GM21825 (cell line): ENCODE measurements at regions not wholly inside any gene's neighbourhood (a gene's known extent, or its start where the extent isn't known, plus 50 kb on each side); places are given as distances from the start of the nearest gene placed in this dataset.
"Not testable (repeated sequence)": the region's sequence is repeated elsewhere in the genome, so short reads cannot be mapped to it uniquely, and the experiment has no call there.

Experiments
- ATAC-seq: cut with Tn5 transposase; IDR thresholded peaks from one replicate; pipeline ENCODE4 v1.9.1; 2021; ENCODE audit warnings: mild to moderate bottlenecking, moderate library complexity; ENCODE audit not compliant: unreplicated experiment

DNA sequence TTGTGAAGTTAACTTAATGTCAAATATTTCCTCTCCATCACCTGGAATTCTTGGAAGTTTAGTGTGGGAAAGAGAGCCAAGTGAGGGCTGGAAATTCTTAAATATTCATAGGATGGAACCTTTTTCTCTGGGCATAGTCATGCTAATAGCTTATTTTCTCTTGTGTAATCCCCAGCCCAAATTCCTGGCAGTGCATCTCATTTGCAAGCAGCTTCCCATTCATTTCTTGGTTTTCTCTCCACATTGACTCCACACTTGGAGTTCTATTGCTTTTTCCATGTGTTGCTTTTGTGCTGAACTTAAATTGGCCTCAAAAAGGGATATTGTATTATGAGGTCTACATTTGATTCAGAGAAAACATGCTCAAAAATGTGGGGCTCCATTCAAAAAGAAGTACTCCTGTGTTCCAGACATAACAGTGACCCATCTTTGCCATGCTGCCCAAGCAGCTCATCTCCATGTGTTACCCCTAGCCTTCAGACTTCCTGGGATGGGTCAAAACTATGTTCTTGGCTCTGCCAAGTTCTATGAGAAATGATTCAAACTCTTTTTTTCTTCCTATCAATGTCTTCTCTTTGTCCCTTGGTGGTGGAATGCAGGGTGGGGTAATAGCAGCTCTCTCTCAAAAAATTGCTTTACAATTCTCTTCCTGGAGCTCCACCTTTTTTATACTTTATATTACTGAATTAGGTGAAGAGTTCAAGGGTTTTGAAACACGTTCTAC is 2471.5 kb downstream of the PCDH9 start:
- ATAC-seq: no peak

- ATAC-seq: no peak
Measured at GRCh38 chr13:64756621-64757020, 2473.5 kb downstream of the PCDH9 start.

DNA sequence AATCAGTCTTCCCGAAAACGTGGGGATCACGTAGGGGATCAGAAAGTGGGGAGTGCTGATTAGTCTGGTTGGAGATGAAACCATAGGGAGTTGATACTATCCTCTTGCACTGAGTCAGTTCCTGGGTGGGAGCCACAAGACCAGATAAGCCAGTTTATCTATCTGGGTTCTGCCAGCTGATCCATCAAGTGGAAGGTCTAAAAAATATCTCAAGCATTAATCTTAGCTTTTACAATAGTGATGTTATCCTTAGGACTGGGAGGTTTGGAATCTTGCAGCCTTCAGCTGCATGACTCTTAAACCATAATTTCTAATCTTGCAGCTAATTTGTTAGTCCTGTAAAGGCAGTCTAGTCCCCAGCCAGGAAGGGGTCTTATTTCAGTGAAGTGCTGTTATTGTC is 2474.2 kb downstream of the PCDH9 start:
- ATAC-seq: no peak

- no peak for ATAC-seq
Measured at GRCh38 chr13:64753233-64754000, 2476.7 kb downstream of the PCDH9 start.

GRCh38 chr13:64749301-64749700 is 2480.8 kb downstream of the PCDH9 start:
- ATAC-seq: no peak

DNA sequence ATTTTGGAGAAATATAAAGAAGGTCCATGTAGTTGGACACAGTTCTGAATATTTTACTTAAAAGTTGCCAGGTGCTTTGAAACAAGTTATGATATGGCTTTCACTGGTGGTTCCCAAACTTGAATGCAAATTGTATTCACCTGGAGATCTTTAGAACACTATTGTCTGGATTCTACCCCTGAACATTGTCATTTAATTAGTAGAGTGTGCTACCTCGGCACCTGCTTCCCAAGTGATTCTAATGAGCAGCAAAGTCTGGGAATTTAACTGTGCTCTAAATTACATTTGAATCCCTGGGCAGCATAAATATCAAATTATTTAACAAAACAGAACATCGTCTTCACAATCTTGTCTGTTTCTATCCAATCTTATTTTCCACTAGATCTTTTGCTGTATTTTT is 2483.3 kb downstream of the PCDH9 start:
- no peak for ATAC-seq

DNA sequence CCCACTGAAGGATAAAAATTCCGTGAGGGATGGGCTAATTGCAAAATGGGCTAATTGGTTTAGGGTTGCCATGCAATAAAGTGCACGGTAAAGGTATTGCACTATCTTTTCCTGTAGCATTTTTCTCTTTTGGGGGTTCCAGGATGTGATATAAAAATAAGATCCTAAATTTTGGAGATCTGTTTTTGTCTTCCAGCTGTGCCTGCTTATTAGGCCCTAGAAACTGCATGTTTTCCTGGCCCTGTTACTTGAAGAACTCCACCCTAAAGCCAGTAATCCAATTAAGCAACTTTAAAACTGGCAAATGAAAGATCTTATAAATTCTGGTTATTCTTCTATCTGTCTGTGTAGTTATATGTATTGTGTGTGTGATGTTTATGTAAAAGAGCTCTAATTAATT is 2489.6 kb downstream of the PCDH9 start:
- ATAC-seq: no peak

- no peak for ATAC-seq
Measured at GRCh38 chr13:64725492-64725891, 2504.6 kb downstream of the PCDH9 start.

DNA sequence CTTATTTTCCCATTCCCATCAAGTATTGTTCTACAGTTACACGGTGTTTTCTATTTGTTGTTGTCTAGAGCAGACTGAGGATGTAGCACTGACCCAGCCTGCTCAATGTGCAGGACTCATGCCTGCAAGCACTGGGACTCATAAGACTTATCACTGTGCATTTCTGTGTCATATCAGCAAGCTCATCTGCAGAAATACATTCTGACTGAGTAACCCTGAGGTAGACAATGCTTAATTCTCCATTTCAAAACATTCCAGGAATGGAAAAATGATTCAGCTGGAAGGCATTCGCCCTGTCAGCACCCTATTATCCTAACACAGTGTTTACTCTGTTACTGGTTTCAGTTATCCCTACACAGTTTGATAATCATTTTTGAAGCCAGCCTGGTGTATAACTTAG is 2506.4 kb downstream of the PCDH9 start:
- no peak for ATAC-seq

- no peak for ATAC-seq
Measured at GRCh38 chr13:64718116-64718515, 2512.0 kb downstream of the PCDH9 start.

DNA sequence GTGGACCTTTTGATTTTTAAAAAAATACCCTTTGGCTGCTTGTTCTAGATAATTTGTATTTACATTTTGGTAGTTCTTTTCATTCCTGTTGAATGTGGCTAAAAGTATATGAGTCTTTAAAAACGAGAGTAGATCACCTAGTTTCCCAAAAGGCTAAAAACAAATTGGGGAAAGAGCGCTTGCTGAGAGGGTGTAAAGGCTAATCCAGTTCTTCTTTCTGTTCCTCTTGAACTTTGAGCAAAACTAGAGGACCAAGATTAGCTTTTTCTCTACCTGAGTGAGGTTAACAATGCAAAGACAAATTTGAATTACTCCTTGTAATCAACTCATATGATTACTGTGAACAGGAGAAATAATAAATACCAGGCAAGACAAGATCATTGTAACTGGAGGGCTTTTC is 2513.2 kb downstream of the PCDH9 start:
- ATAC-seq: no peak

- ATAC-seq: no peak
Measured at GRCh38 chr13:64709079-64709478, 2521.1 kb downstream of the PCDH9 start.

DNA sequence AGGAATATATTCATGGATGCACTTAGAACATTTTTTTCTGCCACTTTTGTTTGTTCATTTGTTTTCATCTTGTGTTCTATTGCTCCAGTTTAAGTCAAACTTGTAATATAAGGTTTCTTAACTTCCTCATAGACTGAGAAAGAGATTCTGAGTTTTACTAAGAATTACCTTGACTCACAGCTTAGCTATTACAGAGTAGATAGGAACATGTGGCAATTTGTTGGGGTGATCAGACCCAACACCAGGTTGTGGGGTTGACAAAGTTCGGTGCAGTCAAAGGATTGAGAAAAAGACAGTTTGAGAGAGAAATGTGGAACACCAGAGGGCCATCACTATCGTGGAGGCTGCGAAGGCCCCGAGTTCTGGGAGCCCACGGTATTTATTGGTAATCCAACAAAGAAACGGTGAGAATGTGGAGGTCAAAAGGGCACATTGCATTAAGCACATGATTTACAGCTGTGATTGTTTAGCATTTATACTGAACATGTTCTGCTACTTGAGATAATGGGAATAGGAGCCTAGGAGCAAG is 2526.0 kb downstream of the PCDH9 start:
- ATAC-seq: no peak

DNA sequence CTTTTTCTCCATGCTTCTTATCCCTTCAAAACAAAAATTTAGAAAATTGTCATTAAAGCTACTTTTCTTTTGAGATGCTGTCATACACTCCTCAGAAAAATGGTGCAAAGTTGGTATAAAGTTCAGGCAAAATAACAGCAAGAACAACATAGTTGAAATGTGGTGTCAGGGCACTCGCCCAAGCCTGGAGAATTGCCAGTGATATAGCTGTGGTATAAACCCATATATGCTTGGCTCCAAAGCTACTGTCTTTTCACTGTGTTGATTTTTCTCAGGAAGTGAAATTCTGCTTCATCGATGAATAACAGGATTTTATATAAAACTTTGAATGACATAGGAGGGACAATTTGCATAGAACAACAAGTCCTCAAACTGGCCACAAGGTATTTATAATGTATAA is 2532.9 kb downstream of the PCDH9 start:
- ATAC-seq: no peak

DNA sequence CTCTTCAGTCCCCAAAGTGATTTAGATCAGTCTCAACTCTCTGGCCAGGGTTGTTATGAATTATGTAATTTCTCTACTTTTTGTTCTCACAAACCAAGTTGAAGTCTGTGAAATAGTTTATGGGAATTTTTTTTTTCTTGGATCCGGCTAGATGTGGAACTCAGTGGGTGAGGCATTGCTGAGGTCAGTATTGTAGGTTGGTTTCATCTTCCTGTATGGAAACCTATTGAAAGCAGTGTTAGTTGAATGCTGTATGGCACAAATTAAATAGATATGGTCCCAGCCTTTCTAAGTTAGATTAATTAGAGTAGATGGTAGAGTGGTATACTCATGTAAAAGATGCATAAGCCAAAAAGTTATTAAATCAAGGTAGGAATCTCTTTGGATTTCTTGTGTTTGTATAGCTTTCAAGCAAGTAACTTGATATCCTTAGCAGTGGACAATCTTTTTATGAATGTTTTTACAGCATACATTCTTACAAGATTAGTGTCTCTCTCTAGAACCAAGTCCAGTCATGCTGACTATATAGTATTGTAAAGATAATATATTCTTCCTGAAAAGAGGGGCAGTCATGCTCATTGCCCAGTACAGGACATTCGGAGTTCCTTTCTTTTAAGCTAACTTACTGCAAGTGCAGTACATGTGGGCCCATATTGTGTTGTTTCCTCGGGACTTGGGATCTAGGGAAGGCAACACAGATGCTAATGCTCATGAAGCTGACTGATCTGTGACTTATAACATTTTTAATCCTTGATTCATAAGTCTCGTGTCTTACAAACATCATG is 2541.1 kb downstream of the PCDH9 start:
- ATAC-seq: no peak

DNA sequence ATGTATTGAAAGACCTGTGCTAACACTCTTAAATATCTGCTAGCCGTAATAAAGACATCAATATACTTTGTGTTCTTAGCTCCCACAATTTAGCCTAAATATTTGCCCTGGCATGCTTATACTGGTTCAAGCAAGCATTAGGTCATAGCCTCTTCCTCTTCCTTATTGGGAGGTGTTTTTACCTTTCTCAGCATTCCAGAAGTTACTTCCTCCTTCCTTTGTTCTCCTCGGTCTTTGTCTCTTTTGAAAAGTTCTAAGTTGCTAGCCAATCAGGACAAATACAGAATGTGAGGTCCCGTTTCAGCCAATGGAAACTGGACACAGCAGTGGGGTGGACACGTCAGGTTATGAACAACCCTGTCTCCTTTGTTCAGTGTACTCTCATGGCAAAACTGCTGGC is 2543.6 kb downstream of the PCDH9 start:
- ATAC-seq: not testable (repeated sequence)

DNA sequence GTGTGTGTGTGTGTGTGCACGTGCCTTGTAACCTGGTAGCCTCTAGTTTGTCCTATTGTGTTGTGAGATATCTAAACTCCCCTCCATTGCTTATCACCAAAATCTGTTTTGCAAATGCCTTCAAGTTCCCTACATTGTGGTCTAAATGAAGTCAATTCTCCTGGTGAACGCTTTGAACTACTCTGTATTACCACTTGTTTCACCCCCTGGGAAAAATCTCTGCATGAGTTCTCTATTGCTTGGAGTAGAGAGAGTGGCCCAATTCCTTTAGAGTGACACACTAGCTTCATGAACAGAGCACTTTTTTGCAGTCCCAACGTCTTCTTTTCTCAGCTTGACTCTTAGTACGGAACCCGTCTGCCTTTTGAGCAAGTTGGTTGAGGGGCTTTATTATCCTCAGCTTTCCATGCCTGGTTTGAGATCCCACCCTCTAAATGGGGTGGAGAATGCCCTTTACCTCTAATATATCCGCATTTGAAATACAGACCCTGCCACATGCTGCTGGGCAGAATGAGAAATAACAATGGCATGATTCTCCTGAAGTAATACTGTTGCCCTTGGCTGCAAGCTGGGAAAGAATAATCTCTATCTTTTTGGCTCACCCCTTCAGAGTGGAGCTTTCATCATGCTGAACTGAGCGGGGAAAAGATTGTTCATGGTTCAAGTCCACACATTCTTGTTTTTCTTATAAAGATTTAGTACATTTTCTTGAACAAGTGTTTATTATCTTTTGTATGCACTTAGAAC is 2545.3 kb downstream of the PCDH9 start:
- no peak for ATAC-seq

DNA sequence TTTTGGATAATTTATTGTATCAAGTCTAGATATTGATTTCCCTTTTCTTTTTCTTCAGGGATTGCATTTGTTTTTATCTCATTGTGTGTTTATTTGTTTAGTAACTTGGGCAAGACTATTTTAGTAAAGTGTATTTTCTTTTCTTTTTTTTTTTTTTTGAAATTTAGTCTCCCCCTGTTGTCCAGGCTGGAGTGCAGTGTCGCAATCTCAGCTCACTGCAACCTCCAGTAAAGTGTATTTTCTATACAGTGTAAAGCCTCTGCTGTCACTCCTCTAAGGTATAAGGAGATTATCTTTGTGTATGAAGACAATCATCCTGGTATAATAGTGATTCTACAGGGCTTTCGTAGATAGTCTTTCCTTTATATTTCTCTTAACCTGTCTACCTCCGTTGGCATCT is 2546.0 kb downstream of the PCDH9 start:
- ATAC-seq: no peak

DNA sequence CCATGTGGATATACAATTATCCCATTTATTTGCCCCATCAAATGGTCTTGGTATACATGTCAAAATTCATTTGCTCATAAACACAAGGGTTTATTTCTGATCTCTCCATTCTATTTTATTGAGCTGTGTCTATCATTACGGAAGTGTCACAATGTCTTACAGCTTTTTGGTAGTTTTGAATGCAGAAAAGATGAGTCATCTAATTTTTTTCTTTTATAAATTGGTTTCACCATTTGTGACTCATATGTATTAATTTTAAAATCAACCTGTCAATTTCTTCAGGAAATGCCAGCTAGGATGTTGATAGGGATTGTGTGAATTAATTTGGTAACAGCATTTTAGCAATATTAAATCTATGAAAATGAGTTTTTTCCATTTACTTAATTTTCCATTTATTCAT is 2549.4 kb downstream of the PCDH9 start:
- ATAC-seq: no peak

- ATAC-seq: no peak
Measured at GRCh38 chr13:64675255-64675892, 2554.8 kb downstream of the PCDH9 start.
